ENCODE measurements at regions not wholly inside any gene's neighbourhood (a gene's known extent, or its start where the extent isn't known, plus 50 kb on each side); places are given as distances from the start of the nearest gene placed in this dataset.

GRCh38 chr12:44942714-44943113 is 66.6 kb upstream of the NELL2 start:
- no peak for ATAC-seq (ENCODE audit: insufficient read depth, low read depth)
- Histone ChIP-seq H3K4me3 (ENCODE audit: low read depth in 1 of 2, low read length in 2 of 2) (no peak overlapping the region), H3K4me2 (ENCODE audit: insufficient read depth, low read length) (no peak overlapping the region)

GRCh38 chr12:44930972-44931600 is 55.0 kb upstream of the NELL2 start:
- H3K4me2 ChIP-seq (ENCODE audit: insufficient read depth, low read length): no peak overlapping the region
- ATAC-seq (ENCODE audit: insufficient read depth, low read depth) (peak; percentile 67), DNase-seq (no peak)
- H4K20me1 ChIP-seq (ENCODE audit: insufficient read depth, low read length): no peaks in the 10 kb centered on the region
- H3K36me3 ChIP-seq (ENCODE audit: insufficient read depth, low read length): no peaks in the 10 kb centered on the region
- H3K4me1 ChIP-seq (ENCODE audit: insufficient read depth, low read length): no peaks in the 10 kb centered on the region
- TF ChIP-seq CTCF (IDR thresholded peaks at IDR 0.05; ENCODE audit: borderline replicate concordance, extremely low read depth, low read length, poor library complexity, severe bottlenecking) (peak; percentile 75), EZH2 (IDR thresholded peaks at IDR 0.05; ENCODE audit: borderline replicate concordance, low read depth, low read length, severe bottlenecking) (no peak)
- H3K27me3 ChIP-seq (ENCODE audit: insufficient read depth, low read length, poor library complexity): no peaks in the 10 kb centered on the region
- H3K27ac ChIP-seq (ENCODE audit: low read length): no peak overlapping the region
- no peak overlapping the region for H3K4me3 ChIP-seq (ENCODE audit: low read depth in 1 of 2, low read length in 2 of 2)
- H3K9ac ChIP-seq (ENCODE audit: low read depth, low read length): no peak overlapping the region
- no peaks in the 10 kb centered on the region for H3K79me2 ChIP-seq (ENCODE audit: insufficient read depth, low read length)
- no peak overlapping the region for H2AFZ ChIP-seq (ENCODE audit: low read depth, low read length)
- no peaks in the 10 kb centered on the region for H3K9me3 ChIP-seq (ENCODE audit: insufficient read depth, low read length, severe bottlenecking)

More at GRCh38 chr12:44942714-44943113, 66.6 kb upstream of the NELL2 start:
- no peak overlapping the region for H3K9ac ChIP-seq (ENCODE audit: low read depth, low read length)
- H3K9me3 ChIP-seq (ENCODE audit: insufficient read depth, low read length, severe bottlenecking): no peaks in the 10 kb centered on the region
- H3K36me3 ChIP-seq (ENCODE audit: insufficient read depth, low read length): no peaks in the 10 kb centered on the region
- H3K4me1 ChIP-seq (ENCODE audit: insufficient read depth, low read length): no peaks in the 10 kb centered on the region
- no peak for TF ChIP-seq EZH2 (IDR thresholded peaks at IDR 0.05; ENCODE audit: borderline replicate concordance, low read depth, low read length, severe bottlenecking)
- TF ChIP-seq CTCF (IDR thresholded peaks at IDR 0.05; ENCODE audit: borderline replicate concordance, extremely low read depth, low read length, poor library complexity, severe bottlenecking): no peak
- H3K79me2 ChIP-seq (ENCODE audit: insufficient read depth, low read length): no peaks in the 10 kb centered on the region
- H4K20me1 ChIP-seq (ENCODE audit: insufficient read depth, low read length): no peaks in the 10 kb centered on the region
- no peak overlapping the region for H3K27ac ChIP-seq (ENCODE audit: low read length)
- DNase-seq: no peak
- peaks cover 4% of the 10 kb centered on the region for H3K27me3 ChIP-seq (ENCODE audit: insufficient read depth, low read length, poor library complexity)
- no peak overlapping the region for H2AFZ ChIP-seq (ENCODE audit: low read depth, low read length)

GRCh38 chr12:44929236-44929885 is 53.2 kb upstream of the NELL2 start:
- no peak for DNase-seq
- H3K4me3 ChIP-seq (ENCODE audit: low read depth in 1 of 2, low read length in 2 of 2): no peak overlapping the region
- H3K4me2 ChIP-seq (ENCODE audit: insufficient read depth, low read length): no peak overlapping the region
- no peak overlapping the region for H3K9ac ChIP-seq (ENCODE audit: low read depth, low read length)
- H3K4me1 ChIP-seq (ENCODE audit: insufficient read depth, low read length): no peaks in the 10 kb centered on the region
- H3K9me3 ChIP-seq (ENCODE audit: insufficient read depth, low read length, severe bottlenecking): no peaks in the 10 kb centered on the region
- H3K27me3 ChIP-seq (ENCODE audit: insufficient read depth, low read length, poor library complexity): peaks cover 3% of the 10 kb centered on the region
- no peaks in the 10 kb centered on the region for H3K36me3 ChIP-seq (ENCODE audit: insufficient read depth, low read length)
- H2AFZ ChIP-seq (ENCODE audit: low read depth, low read length): no peak overlapping the region
- no peak overlapping the region for H3K27ac ChIP-seq (ENCODE audit: low read length)
- no peaks in the 10 kb centered on the region for H4K20me1 ChIP-seq (ENCODE audit: insufficient read depth, low read length)
- TF ChIP-seq EZH2 (IDR thresholded peaks at IDR 0.05; ENCODE audit: borderline replicate concordance, low read depth, low read length, severe bottlenecking) (no peak), CTCF (IDR thresholded peaks at IDR 0.05; ENCODE audit: borderline replicate concordance, extremely low read depth, low read length, poor library complexity, severe bottlenecking) (no peak)
- ATAC-seq (ENCODE audit: insufficient read depth, low read depth): no peak
- H3K79me2 ChIP-seq (ENCODE audit: insufficient read depth, low read length): no peaks in the 10 kb centered on the region

All from DND-41 (cell line).